GM21619 (cell line): ENCODE measurements at regions not wholly inside any gene's neighbourhood (a gene's known extent, or its start where the extent isn't known, plus 50 kb on each side); places are given as distances from the start of the nearest gene placed in this dataset.

Experiments
- ATAC-seq: cut with Tn5 transposase; IDR thresholded peaks from one replicate; pipeline ENCODE4 v1.9.1; 2021; ENCODE audit not compliant: unreplicated experiment

- ATAC-seq, result peak; percentile 93
Observed at GRCh38 chrX:65034668-65035445, 58.6 kb upstream of the ZC4H2 start, which contains the start of gene ZC3H12B. ZC3H12B (plus strand) TSS chrX:65034826.

- ATAC-seq, result no peak
Observed at GRCh38 chrX:65034292-65034667, 58.0 kb upstream of the ZC4H2 start.
